PFSK-1 (cell line): ENCODE measurements at regions not wholly inside any gene's neighbourhood (a gene's known extent, or its start where the extent isn't known, plus 50 kb on each side); places are given as distances from the start of the nearest gene placed in this dataset.

ENCODE experiments used
- TAF1 ChIP-seq: IDR thresholded peaks from 2 replicates; pipeline ENCODE4 v1.6.1; 2012; ENCODE audit warnings: low read length, control low read depth, borderline replicate concordance; ENCODE audit not compliant: insufficient read depth
- TF ChIP-seq, protein P1 (sequence below), 2 experiments: IDR thresholded peaks; 2 replicates each; pipeline versions ENCODE4 v1.6.1 to v1.8.0; 2011 to 2012; ENCODE audit warnings: low read depth in 2 of 2, low read length in 2 of 2, control low read depth in 1 of 2, inconsistent platforms in 1 of 2, mild to moderate bottlenecking in 1 of 2, moderate library complexity in 1 of 2; ENCODE audit not compliant: insufficient read depth in 1 of 2

- TF ChIP-seq, protein P1, sequence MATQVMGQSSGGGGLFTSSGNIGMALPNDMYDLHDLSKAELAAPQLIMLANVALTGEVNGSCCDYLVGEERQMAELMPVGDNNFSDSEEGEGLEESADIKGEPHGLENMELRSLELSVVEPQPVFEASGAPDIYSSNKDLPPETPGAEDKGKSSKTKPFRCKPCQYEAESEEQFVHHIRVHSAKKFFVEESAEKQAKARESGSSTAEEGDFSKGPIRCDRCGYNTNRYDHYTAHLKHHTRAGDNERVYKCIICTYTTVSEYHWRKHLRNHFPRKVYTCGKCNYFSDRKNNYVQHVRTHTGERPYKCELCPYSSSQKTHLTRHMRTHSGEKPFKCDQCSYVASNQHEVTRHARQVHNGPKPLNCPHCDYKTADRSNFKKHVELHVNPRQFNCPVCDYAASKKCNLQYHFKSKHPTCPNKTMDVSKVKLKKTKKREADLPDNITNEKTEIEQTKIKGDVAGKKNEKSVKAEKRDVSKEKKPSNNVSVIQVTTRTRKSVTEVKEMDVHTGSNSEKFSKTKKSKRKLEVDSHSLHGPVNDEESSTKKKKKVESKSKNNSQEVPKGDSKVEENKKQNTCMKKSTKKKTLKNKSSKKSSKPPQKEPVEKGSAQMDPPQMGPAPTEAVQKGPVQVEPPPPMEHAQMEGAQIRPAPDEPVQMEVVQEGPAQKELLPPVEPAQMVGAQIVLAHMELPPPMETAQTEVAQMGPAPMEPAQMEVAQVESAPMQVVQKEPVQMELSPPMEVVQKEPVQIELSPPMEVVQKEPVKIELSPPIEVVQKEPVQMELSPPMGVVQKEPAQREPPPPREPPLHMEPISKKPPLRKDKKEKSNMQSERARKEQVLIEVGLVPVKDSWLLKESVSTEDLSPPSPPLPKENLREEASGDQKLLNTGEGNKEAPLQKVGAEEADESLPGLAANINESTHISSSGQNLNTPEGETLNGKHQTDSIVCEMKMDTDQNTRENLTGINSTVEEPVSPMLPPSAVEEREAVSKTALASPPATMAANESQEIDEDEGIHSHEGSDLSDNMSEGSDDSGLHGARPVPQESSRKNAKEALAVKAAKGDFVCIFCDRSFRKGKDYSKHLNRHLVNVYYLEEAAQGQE (IDR thresholded peaks at IDR 0.05; ENCODE audit: insufficient read depth in 1 of 2, low read depth in 2 of 2, low read length in 2 of 2) = no peak
- no peak for TF ChIP-seq TAF1
Measured at GRCh38 chr14:53304726-53305381, 151.7 kb upstream of the DDHD1 start.
